Fibroblast of lung (primary cell): ENCODE measurements at regions not wholly inside any gene's neighbourhood (a gene's known extent, or its start where the extent isn't known, plus 50 kb on each side); places are given as distances from the start of the nearest gene placed in this dataset.

Experiments
- DNase-seq, 2 donors: peaks; one replicate each; pipeline versions ENCODE4 v3.0.0 to v3.0.0-alpha.2; 2010; ENCODE audit warnings: low read depth in 2 of 2
- H2AFZ ChIP-seq: 2 replicates; pipeline ENCODE4 v1.5.1; 2012; ENCODE audit warnings: low read length, control low read depth, inconsistent platforms
- H3K27ac ChIP-seq: 2 replicates; pipeline ENCODE4 v1.5.1; 2011; ENCODE audit warnings: low read length, control low read depth; ENCODE audit not compliant: insufficient read depth
- H3K27me3 ChIP-seq: 2 replicates; pipeline ENCODE4 v1.5.1; 2011; ENCODE audit warnings: mild to moderate bottlenecking, low read length; ENCODE audit not compliant: control insufficient read depth, insufficient read depth
- H3K36me3 ChIP-seq: 2 replicates; pipeline ENCODE4 v1.5.1; 2011; ENCODE audit warnings: low read length; ENCODE audit not compliant: control insufficient read depth, insufficient read depth
- H3K4me1 ChIP-seq: 2 replicates; pipeline ENCODE4 v1.5.1; 2011; ENCODE audit warnings: low read length; ENCODE audit not compliant: control insufficient read depth, insufficient read depth; ENCODE audit errors: extremely low read depth
- H3K4me2 ChIP-seq: 2 replicates; pipeline ENCODE4 v1.5.1; 2011; ENCODE audit warnings: low read length, control low read depth; ENCODE audit not compliant: insufficient read depth; ENCODE audit errors: extremely low read depth
- H3K4me3 ChIP-seq, 4 experiments: fragments of 200-600 bp in 1 of 4; sonication (generic) in 1 of 4; replicated peaks in 1 of 4; 2 replicates each; pipeline ENCODE4 v1.5.1; 2011 to 2016; ENCODE audit warnings: low read length in 4 of 4, low read depth in 3 of 4, mild to moderate bottlenecking in 3 of 4, control low read depth in 2 of 4, inconsistent platforms in 1 of 4, mixed read lengths in 1 of 4; ENCODE audit not compliant: insufficient read depth in 1 of 4; ENCODE audit errors: control extremely low read depth in 1 of 4
- H3K79me2 ChIP-seq: 2 replicates; pipeline ENCODE4 v1.5.1; 2012; ENCODE audit warnings: mild to moderate bottlenecking, low read length, inconsistent platforms; ENCODE audit not compliant: control insufficient read depth, insufficient read depth
- H3K9ac ChIP-seq: 2 replicates; pipeline ENCODE4 v1.5.1; 2011; ENCODE audit warnings: mild to moderate bottlenecking, low read length, control low read depth; ENCODE audit not compliant: insufficient read depth
- H3K9me3 ChIP-seq: 2 replicates; pipeline ENCODE4 v1.5.1; 2012; ENCODE audit warnings: low read depth, low read length; ENCODE audit not compliant: control insufficient read depth, insufficient read depth
- H4K20me1 ChIP-seq: 2 replicates; pipeline ENCODE4 v1.5.1; 2011; ENCODE audit warnings: low read length; ENCODE audit not compliant: control insufficient read depth, insufficient read depth; ENCODE audit errors: extremely low read depth
- EZH2 ChIP-seq: IDR thresholded peaks from 2 replicates; pipeline ENCODE4 v1.5.1; 2012; ENCODE audit warnings: low read length, control low read depth, mild to moderate bottlenecking; ENCODE audit errors: missing control alignments
- TF ChIP-seq, protein P1 (sequence below), 2 donors: IDR thresholded peaks in 1 of 2; conservative IDR thresholded peaks in 1 of 2; 1 replicate in 1 of 2; 2 replicates in 1 of 2; pipeline ENCODE4 v1.5.1; 2011 to 2012; ENCODE audit warnings: low read length in 2 of 2, control low read depth in 1 of 2, inconsistent platforms in 1 of 2, low read depth in 1 of 2, mild to moderate bottlenecking in 1 of 2

DNA sequence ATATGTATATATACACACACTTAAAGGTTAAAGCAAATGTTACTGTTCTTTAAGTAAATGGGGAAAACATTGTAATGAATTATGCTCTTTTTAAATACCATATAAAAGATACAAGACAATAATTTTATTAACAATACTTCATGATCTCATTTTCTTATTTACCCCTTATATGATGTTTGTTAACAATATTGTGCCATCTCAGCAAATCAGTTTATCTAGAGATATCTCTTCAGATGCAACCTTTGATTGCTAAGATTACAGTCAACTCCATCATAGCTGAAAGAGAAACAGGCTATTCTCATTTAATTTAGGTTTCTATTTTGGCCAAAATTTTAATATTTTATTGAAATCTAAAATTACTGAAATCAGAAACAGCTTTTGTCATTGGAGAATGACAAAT, 197.9 kb downstream of the CALCRL start:
- Histone ChIP-seq H3K9ac (no peak overlapping the region), H3K27me3 (no peaks in the 10 kb centered on the region), H2AFZ (no peak overlapping the region), H3K9me3 (no peaks in the 10 kb centered on the region), H4K20me1 (no peaks in the 10 kb centered on the region), H3K4me3 (no peak overlapping the region), H3K36me3 (no peaks in the 10 kb centered on the region), H3K27ac (no peak overlapping the region), H3K4me1 (no peaks in the 10 kb centered on the region), H3K79me2 (no peaks in the 10 kb centered on the region), H3K4me2 (no peak overlapping the region)
- no peak for DNase-seq
- TF ChIP-seq EZH2, result no peak
- TF ChIP-seq, protein P1, sequence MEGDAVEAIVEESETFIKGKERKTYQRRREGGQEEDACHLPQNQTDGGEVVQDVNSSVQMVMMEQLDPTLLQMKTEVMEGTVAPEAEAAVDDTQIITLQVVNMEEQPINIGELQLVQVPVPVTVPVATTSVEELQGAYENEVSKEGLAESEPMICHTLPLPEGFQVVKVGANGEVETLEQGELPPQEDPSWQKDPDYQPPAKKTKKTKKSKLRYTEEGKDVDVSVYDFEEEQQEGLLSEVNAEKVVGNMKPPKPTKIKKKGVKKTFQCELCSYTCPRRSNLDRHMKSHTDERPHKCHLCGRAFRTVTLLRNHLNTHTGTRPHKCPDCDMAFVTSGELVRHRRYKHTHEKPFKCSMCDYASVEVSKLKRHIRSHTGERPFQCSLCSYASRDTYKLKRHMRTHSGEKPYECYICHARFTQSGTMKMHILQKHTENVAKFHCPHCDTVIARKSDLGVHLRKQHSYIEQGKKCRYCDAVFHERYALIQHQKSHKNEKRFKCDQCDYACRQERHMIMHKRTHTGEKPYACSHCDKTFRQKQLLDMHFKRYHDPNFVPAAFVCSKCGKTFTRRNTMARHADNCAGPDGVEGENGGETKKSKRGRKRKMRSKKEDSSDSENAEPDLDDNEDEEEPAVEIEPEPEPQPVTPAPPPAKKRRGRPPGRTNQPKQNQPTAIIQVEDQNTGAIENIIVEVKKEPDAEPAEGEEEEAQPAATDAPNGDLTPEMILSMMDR (conservative IDR thresholded peaks at IDR 0.05 in 1 of 2, IDR thresholded peaks at IDR 0.05 in 1 of 2; ENCODE audit: low read depth in 1 of 2, low read length in 2 of 2), result no peak

DNA sequence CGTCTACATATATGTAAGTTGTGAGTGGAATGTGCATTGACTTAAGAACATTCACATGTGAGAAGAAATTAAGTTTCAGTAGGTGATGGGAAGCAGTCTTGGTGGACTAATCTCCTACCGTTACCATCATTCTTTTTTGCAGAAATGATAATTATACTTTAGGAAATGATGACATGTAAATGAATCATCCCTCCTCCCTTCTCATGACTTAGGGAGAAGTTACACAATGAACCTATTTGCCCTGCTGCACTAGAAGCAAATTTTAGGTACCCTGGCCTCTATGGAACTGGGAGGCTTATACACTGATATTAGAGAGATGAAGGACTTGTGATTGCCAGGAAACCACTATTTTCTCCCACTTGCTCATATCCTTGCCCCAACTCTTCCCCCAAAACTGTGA, 214.2 kb downstream of the CALCRL start:
- TF ChIP-seq EZH2, result no peak
- TF ChIP-seq, protein P1 (conservative IDR thresholded peaks at IDR 0.05 in 1 of 2, IDR thresholded peaks at IDR 0.05 in 1 of 2; ENCODE audit: low read depth in 1 of 2, low read length in 2 of 2), result no peak
- H3K9me3 ChIP-seq, result no peaks in the 10 kb centered on the region
- H3K4me1 ChIP-seq, result no peaks in the 10 kb centered on the region
- no peak overlapping the region for H3K4me2 ChIP-seq
- no peak overlapping the region for H3K27ac ChIP-seq
- no peak for DNase-seq
- H3K4me3 ChIP-seq, result no peak overlapping the region
- H2AFZ ChIP-seq, result no peak overlapping the region
- no peaks in the 10 kb centered on the region for H3K36me3 ChIP-seq
- no peaks in the 10 kb centered on the region for H3K79me2 ChIP-seq
- no peaks in the 10 kb centered on the region for H3K27me3 ChIP-seq
- H3K9ac ChIP-seq, result no peak overlapping the region
- H4K20me1 ChIP-seq, result no peaks in the 10 kb centered on the region

DNA sequence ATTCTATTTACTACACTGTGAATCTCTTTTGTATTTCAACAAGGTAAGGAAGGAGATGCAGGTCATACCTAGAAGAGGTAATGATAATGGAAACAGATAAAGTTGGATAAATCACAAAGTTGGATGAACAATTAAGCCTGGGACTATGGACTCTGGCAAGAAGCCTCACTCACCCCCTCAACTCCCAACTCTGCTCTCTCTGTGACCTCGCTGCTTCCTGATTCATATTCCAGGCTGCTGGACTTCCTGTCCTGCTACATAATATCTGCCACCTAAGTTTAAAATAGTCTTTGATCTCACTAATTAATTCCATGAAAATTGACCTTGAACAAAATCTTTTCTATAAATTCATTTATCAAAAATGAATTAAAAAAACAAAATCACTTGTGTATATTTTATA, 215.3 kb downstream of the CALCRL start:
- Histone ChIP-seq H3K27me3 (no peaks in the 10 kb centered on the region), H4K20me1 (no peaks in the 10 kb centered on the region), H3K4me3 (no peak overlapping the region), H3K4me2 (no peak overlapping the region), H3K9me3 (no peaks in the 10 kb centered on the region), H3K27ac (no peak overlapping the region), H2AFZ (no peak overlapping the region), H3K36me3 (no peaks in the 10 kb centered on the region), H3K9ac (no peak overlapping the region), H3K4me1 (no peaks in the 10 kb centered on the region), H3K79me2 (no peaks in the 10 kb centered on the region)
- TF ChIP-seq, protein P1 (conservative IDR thresholded peaks at IDR 0.05 in 1 of 2, IDR thresholded peaks at IDR 0.05 in 1 of 2; ENCODE audit: low read depth in 1 of 2, low read length in 2 of 2), result no peak
- no peak for TF ChIP-seq EZH2
- no peak for DNase-seq
